ENCODE measurements at regions not wholly inside any gene's neighbourhood (a gene's known extent, or its start where the extent isn't known, plus 50 kb on each side); places are given as distances from the start of the nearest gene placed in this dataset.

DNA sequence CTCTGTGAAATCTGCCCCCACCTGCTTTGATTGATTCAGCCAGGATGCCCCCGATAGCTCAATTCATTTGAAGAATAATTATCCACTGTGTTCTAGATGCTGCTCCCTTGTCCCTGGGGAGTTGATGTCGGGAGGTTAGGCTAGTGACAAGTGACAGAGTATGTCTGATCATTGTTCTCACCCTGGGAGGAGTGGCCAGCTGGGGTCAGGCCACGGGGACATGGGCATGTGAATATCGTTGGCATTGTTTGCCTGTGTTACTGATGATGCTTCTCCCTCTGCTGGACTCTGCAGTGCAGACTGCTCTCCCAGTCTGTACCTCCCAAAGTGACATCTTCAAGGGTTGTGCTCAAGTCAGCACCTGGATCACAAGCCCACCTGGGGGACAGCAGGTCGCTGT is 89.9 kb upstream of the C16orf82 start:
- TF ChIP-seq, protein P1, sequence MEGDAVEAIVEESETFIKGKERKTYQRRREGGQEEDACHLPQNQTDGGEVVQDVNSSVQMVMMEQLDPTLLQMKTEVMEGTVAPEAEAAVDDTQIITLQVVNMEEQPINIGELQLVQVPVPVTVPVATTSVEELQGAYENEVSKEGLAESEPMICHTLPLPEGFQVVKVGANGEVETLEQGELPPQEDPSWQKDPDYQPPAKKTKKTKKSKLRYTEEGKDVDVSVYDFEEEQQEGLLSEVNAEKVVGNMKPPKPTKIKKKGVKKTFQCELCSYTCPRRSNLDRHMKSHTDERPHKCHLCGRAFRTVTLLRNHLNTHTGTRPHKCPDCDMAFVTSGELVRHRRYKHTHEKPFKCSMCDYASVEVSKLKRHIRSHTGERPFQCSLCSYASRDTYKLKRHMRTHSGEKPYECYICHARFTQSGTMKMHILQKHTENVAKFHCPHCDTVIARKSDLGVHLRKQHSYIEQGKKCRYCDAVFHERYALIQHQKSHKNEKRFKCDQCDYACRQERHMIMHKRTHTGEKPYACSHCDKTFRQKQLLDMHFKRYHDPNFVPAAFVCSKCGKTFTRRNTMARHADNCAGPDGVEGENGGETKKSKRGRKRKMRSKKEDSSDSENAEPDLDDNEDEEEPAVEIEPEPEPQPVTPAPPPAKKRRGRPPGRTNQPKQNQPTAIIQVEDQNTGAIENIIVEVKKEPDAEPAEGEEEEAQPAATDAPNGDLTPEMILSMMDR (IDR thresholded peaks at IDR 0.05; ENCODE audit: low read depth, low read length) = no peak
- TF ChIP-seq EZH2phosphoT487 (IDR thresholded peaks at IDR 0.05; ENCODE audit: low read depth) = no peak

Measured in OCI-LY3 (cell line).